Mammary epithelial cell (primary cell): ENCODE measurements at regions not wholly inside any gene's neighbourhood (a gene's known extent, or its start where the extent isn't known, plus 50 kb on each side); places are given as distances from the start of the nearest gene placed in this dataset.
"Not testable (repeated sequence)": the region's sequence is repeated elsewhere in the genome, so short reads cannot be mapped to it uniquely, and the experiment has no call there.

Experiments used
- CTCF ChIP-seq, 2 donors: IDR thresholded peaks in 1 of 2; conservative IDR thresholded peaks in 1 of 2; 2 replicates each; pipeline ENCODE4 v1.5.1; 2011 to 2012; ENCODE audit warnings: inconsistent platforms in 2 of 2, low read length in 2 of 2, mild to moderate bottlenecking in 2 of 2, control low read depth in 1 of 2, low read depth in 1 of 2; ENCODE audit not compliant: insufficient read depth in 1 of 2; ENCODE audit errors: extremely low read depth in 1 of 2
- EZH2 ChIP-seq: IDR thresholded peaks from 2 replicates; pipeline ENCODE4 v1.6.1; 2012; ENCODE audit warnings: low read length, inconsistent platforms, borderline replicate concordance

- TF ChIP-seq CTCF (conservative IDR thresholded peaks at IDR 0.05 in 1 of 2, IDR thresholded peaks at IDR 0.05 in 1 of 2; ENCODE audit: extremely low read depth in 1 of 2, insufficient read depth in 1 of 2, low read depth in 1 of 2, low read length in 2 of 2); EZH2: not testable (repeated sequence)
Measured at GRCh38 chr7:113600428-113600827, 318.4 kb downstream of the PPP1R3A start.
